ENCODE measurements at regions not wholly inside any gene's neighbourhood (a gene's known extent, or its start where the extent isn't known, plus 50 kb on each side); places are given as distances from the start of the nearest gene placed in this dataset.
A peak's percentile ranks its signal among the peaks of the same experiment; 100 is the strongest.

- Histone ChIP-seq H3K4me2 (ENCODE audit: low read length) (no peak overlapping the region), H3K36me3 (ENCODE audit: low read depth, low read length) (no peaks in the 10 kb centered on the region), H3K9me3 (ENCODE audit: low read length) (no peaks in the 10 kb centered on the region), H4K20me1 (ENCODE audit: low read length) (no peaks in the 10 kb centered on the region), H3K27me3 (ENCODE audit: low read length) (no peaks in the 10 kb centered on the region), H3K9me2 (replicated peaks; ENCODE audit: low read length) (no peaks in the 10 kb centered on the region), H3K79me2 (ENCODE audit: low read length) (no peaks in the 10 kb centered on the region), H3K9ac (ENCODE audit: low read length) (no peak overlapping the region), H3K4me1 (ENCODE audit: insufficient read depth, low read length) (no peaks in the 10 kb centered on the region), H3F3A (ENCODE audit: low read length, unreplicated experiment) (no peaks in the 10 kb centered on the region), H2AFZ (ENCODE audit: low read length) (no peak overlapping the region), H3K27ac (ENCODE audit: low read length) (no peak overlapping the region), H3K4me3 (ENCODE audit: low read length) (no peak overlapping the region)
- no TSS peak for BruUV-seq (replicated peaks)
- intact Hi-C loops (cut with micrococcal nuclease), result no loop called here
- ATAC-seq (no peak), DNase-seq (no peak)
- ChIA-PET CTCF (no interaction called here), POLR2A (ENCODE audit: unreplicated experiment) (no interaction called here)
- TF ChIP-seq EZH2phosphoT487 (IDR thresholded peaks at IDR 0.05; ENCODE audit: borderline replicate concordance, low read length) (no peak), EZH2 (IDR thresholded peaks at IDR 0.05; ENCODE audit: low read length, unreplicated experiment) (no peak), CTCF (conservative IDR thresholded peaks at IDR 0.05; ENCODE audit: low read depth, low read length) (no peak)
Measured at GRCh38 chr18:54003195-54003594, 221.3 kb downstream of the MBD2 start.

GRCh38 chr18:53997064-53997463 lies 227.4 kb downstream of the MBD2 start:
- no peaks in the 10 kb centered on the region for H4K20me1 ChIP-seq (ENCODE audit: low read length)
- no TSS peak for BruUV-seq (replicated peaks)
- no peaks in the 10 kb centered on the region for H3K79me2 ChIP-seq (ENCODE audit: low read length)
- CTCF ChIA-PET, result no interaction called here
- no peak overlapping the region for H3K9ac ChIP-seq (ENCODE audit: low read length)
- TF ChIP-seq CTCF (conservative IDR thresholded peaks at IDR 0.05; ENCODE audit: low read depth, low read length), result no peak
- no peaks in the 10 kb centered on the region for H3K27me3 ChIP-seq (ENCODE audit: low read length)
- H3K9me2 ChIP-seq (replicated peaks; ENCODE audit: low read length), result no peaks in the 10 kb centered on the region
- DNase-seq (peak; percentile 71), ATAC-seq (peak; percentile 89)
- intact Hi-C loops (cut with micrococcal nuclease), result no loop called here
- H2AFZ ChIP-seq (ENCODE audit: low read length), result no peak overlapping the region
- H3K36me3 ChIP-seq (ENCODE audit: low read depth, low read length), result no peaks in the 10 kb centered on the region
- POLR2A ChIA-PET (ENCODE audit: unreplicated experiment), result no interaction called here
- peak overlapping the region; percentile 29; the same call in 1 of the 2 replicates for H3K4me2 ChIP-seq (ENCODE audit: low read length)
- H3K4me3 ChIP-seq (ENCODE audit: low read length), result no peak overlapping the region
- H3K27ac ChIP-seq (ENCODE audit: low read length), result peak overlapping the region; percentile 44
- no peaks in the 10 kb centered on the region for H3K9me3 ChIP-seq (ENCODE audit: low read length)
- H3K4me1 ChIP-seq (ENCODE audit: insufficient read depth, low read length), result peaks cover 16% of the 10 kb centered on the region
- no peaks in the 10 kb centered on the region for H3F3A ChIP-seq (ENCODE audit: low read length, unreplicated experiment)

- ATAC-seq (no peak), DNase-seq (no peak)
- Histone ChIP-seq H3K27ac (ENCODE audit: low read length) (no peak overlapping the region), H3K4me1 (ENCODE audit: insufficient read depth, low read length) (peaks cover 34% of the 10 kb centered on the region), H2AFZ (ENCODE audit: low read length) (no peak overlapping the region), H3F3A (ENCODE audit: low read length, unreplicated experiment) (no peaks in the 10 kb centered on the region), H4K20me1 (ENCODE audit: low read length) (no peaks in the 10 kb centered on the region), H3K27me3 (ENCODE audit: low read length) (no peaks in the 10 kb centered on the region), H3K4me3 (ENCODE audit: low read length) (no peak overlapping the region), H3K36me3 (ENCODE audit: low read depth, low read length) (no peaks in the 10 kb centered on the region), H3K4me2 (ENCODE audit: low read length) (no peak overlapping the region), H3K9me3 (ENCODE audit: low read length) (no peaks in the 10 kb centered on the region), H3K9ac (ENCODE audit: low read length) (no peak overlapping the region), H3K9me2 (replicated peaks; ENCODE audit: low read length) (no peaks in the 10 kb centered on the region), H3K79me2 (ENCODE audit: low read length) (no peaks in the 10 kb centered on the region)
- no peak for TF ChIP-seq EZH2phosphoT487 (IDR thresholded peaks at IDR 0.05; ENCODE audit: borderline replicate concordance, low read length)
- no peak for TF ChIP-seq CTCF (conservative IDR thresholded peaks at IDR 0.05; ENCODE audit: low read depth, low read length)
- no peak for TF ChIP-seq EZH2 (IDR thresholded peaks at IDR 0.05; ENCODE audit: low read length, unreplicated experiment)
- POLR2A ChIA-PET (ENCODE audit: unreplicated experiment), result no interaction called here
- no TSS peak for BruUV-seq (replicated peaks)
- CTCF ChIA-PET, result no interaction called here
- intact Hi-C loops (cut with micrococcal nuclease), result no loop called here
Measured at GRCh38 chr18:53994016-53994415, 230.5 kb downstream of the MBD2 start.

Measured in PC-3 (cell line).